HUES48 (cell line): ENCODE measurements at regions not wholly inside any gene's neighbourhood (a gene's known extent, or its start where the extent isn't known, plus 50 kb on each side); places are given as distances from the start of the nearest gene placed in this dataset.

Experiments
- H3K27ac ChIP-seq: one replicate; pipeline ENCODE4 v1.7.0; 2013; ENCODE audit warnings: low read depth, low read length, inconsistent platforms
- H3K27me3 ChIP-seq: 2 replicates; pipeline ENCODE4 v1.6.1; 2013; ENCODE audit warnings: mild to moderate bottlenecking, low read length; ENCODE audit not compliant: control insufficient read depth, insufficient read depth
- H3K36me3 ChIP-seq: 2 replicates; pipeline ENCODE4 v1.6.1; 2013; ENCODE audit warnings: low read length; ENCODE audit not compliant: control insufficient read depth, insufficient read depth
- H3K4me1 ChIP-seq: 2 replicates; pipeline ENCODE4 v1.6.1; 2013; ENCODE audit warnings: mild to moderate bottlenecking, low read length; ENCODE audit not compliant: control insufficient read depth, insufficient read depth
- H3K4me3 ChIP-seq: 2 replicates; pipeline ENCODE4 v1.5.1; 2013; ENCODE audit warnings: mild to moderate bottlenecking, low read depth, low read length
- H3K9ac ChIP-seq: 2 replicates; pipeline ENCODE4 v1.6.1; 2013; ENCODE audit warnings: mild to moderate bottlenecking, low read depth, low read length, moderate library complexity
- H3K9me3 ChIP-seq: 2 replicates; pipeline ENCODE4 v1.6.1; 2013; ENCODE audit warnings: low read length; ENCODE audit not compliant: control insufficient read depth, insufficient read depth

GRCh38 chr13:74367193-74367592 is 233.0 kb upstream of the KLF12 start:
- Histone ChIP-seq H3K4me1 (no peaks in the 10 kb centered on the region), H3K36me3 (no peaks in the 10 kb centered on the region), H3K27ac (no peak overlapping the region), H3K9me3 (no peaks in the 10 kb centered on the region), H3K27me3 (no peaks in the 10 kb centered on the region), H3K9ac (no peak overlapping the region), H3K4me3 (no peak overlapping the region)

DNA sequence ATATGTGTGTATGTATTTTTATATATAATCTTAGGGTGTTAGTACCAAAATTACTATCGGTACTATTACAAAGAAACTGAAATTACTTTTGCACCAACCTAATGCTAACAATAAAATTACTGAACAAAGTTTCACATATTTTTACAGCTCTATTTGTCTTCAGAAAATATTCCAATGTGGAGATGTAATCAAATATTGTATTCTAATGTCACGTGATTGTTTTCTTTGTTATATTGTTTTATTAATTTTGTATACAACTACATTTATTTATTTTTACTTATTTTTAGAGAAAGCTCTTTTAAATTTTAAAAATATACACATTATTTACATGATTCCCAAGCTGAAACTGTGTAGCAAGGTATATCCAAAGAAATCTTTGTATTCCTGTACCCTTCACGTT is 227.1 kb upstream of the KLF12 start:
- no peaks in the 10 kb centered on the region for H3K27me3 ChIP-seq
- no peak overlapping the region for H3K27ac ChIP-seq
- no peak overlapping the region for H3K9ac ChIP-seq
- no peaks in the 10 kb centered on the region for H3K4me1 ChIP-seq
- no peaks in the 10 kb centered on the region for H3K36me3 ChIP-seq
- no peaks in the 10 kb centered on the region for H3K9me3 ChIP-seq
- no peak overlapping the region for H3K4me3 ChIP-seq

DNA sequence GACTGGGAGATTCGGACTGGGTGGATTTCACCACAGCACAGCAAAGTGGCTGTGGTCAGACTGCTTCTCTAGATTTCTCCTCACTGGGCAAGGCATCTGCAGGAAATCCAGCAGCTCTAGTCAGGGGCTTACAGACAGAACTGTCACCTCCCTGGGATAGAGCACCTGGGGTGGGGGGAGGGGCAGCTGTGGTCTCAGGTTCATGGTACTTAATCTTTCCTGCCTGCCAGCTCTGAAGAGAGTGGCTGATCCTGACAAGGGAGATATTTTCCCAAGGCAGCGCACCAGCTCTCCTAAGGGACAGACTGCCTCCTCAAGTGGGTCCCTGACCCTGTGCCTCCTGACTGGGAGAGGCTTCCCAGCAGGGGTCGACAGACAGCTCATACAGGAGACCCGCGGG is 212.8 kb upstream of the KLF12 start:
- no peaks in the 10 kb centered on the region for H3K4me1 ChIP-seq
- H3K27me3 ChIP-seq = no peaks in the 10 kb centered on the region
- no peaks in the 10 kb centered on the region for H3K36me3 ChIP-seq
- H3K9ac ChIP-seq = no peak overlapping the region
- H3K27ac ChIP-seq = no peak overlapping the region
- no peaks in the 10 kb centered on the region for H3K9me3 ChIP-seq
- H3K4me3 ChIP-seq = no peak overlapping the region

- Histone ChIP-seq H3K27ac (no peak overlapping the region), H3K4me3 (no peak overlapping the region)
Measured at GRCh38 chr13:74338341-74338740, 204.1 kb upstream of the KLF12 start.

GRCh38 chr13:74336546-74336945 is 202.3 kb upstream of the KLF12 start:
- H3K4me1 ChIP-seq = peaks cover 7% of the 10 kb centered on the region; the same call in 1 of the 2 replicates
- H3K9ac ChIP-seq = no peak overlapping the region
- no peak overlapping the region for H3K4me3 ChIP-seq
- H3K27me3 ChIP-seq = no peaks in the 10 kb centered on the region
- no peaks in the 10 kb centered on the region for H3K36me3 ChIP-seq
- H3K9me3 ChIP-seq = no peaks in the 10 kb centered on the region
- H3K27ac ChIP-seq = no peak overlapping the region

More at GRCh38 chr13:74338341-74338740, 204.1 kb upstream of the KLF12 start:
- H3K4me1 ChIP-seq = peaks cover 7% of the 10 kb centered on the region; the same call in 1 of the 2 replicates
- H3K9me3 ChIP-seq = no peaks in the 10 kb centered on the region
- no peaks in the 10 kb centered on the region for H3K27me3 ChIP-seq
- H3K36me3 ChIP-seq = no peaks in the 10 kb centered on the region
- no peak overlapping the region for H3K9ac ChIP-seq

DNA sequence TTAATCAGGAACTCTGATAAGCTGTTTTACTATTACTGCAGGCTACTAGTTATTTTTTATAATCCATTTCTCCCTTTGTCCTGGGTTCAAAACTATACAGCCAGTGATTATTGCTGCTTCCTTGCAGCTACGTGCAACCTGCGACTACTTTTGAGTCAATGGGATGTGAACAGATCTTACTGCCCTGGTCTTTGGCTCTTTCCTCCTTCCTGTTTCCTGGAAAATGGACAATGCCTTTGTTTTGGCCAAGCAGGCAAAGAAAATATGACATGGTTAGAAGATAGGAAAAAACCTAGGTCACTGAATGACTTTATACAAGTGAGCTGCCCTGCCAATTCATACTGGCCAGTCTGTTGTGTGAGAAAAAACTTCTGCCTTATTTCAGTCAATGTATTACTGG is 201.2 kb upstream of the KLF12 start:
- Histone ChIP-seq H3K9ac (no peak overlapping the region), H3K4me1 (peaks cover 7% of the 10 kb centered on the region; the same call in 1 of the 2 replicates), H3K27me3 (no peaks in the 10 kb centered on the region), H3K27ac (no peak overlapping the region), H3K4me3 (no peak overlapping the region), H3K9me3 (no peaks in the 10 kb centered on the region), H3K36me3 (no peaks in the 10 kb centered on the region)

- no peaks in the 10 kb centered on the region for H3K27me3 ChIP-seq
- no peak overlapping the region for H3K27ac ChIP-seq
- H3K4me3 ChIP-seq = no peak overlapping the region
- no peaks in the 10 kb centered on the region for H3K4me1 ChIP-seq
- H3K9me3 ChIP-seq = no peaks in the 10 kb centered on the region
- H3K9ac ChIP-seq = no peak overlapping the region
- no peaks in the 10 kb centered on the region for H3K36me3 ChIP-seq
Measured at GRCh38 chr13:74329962-74330361, 195.8 kb upstream of the KLF12 start.

GRCh38 chr13:74325106-74325505 is 190.9 kb upstream of the KLF12 start:
- no peaks in the 10 kb centered on the region for H3K36me3 ChIP-seq
- peaks cover 3% of the 10 kb centered on the region; the same call in 1 of the 2 replicates for H3K4me1 ChIP-seq
- no peak overlapping the region for H3K9ac ChIP-seq
- H3K27me3 ChIP-seq = no peaks in the 10 kb centered on the region
- H3K4me3 ChIP-seq = no peak overlapping the region
- H3K27ac ChIP-seq = no peak overlapping the region
- no peaks in the 10 kb centered on the region for H3K9me3 ChIP-seq

DNA sequence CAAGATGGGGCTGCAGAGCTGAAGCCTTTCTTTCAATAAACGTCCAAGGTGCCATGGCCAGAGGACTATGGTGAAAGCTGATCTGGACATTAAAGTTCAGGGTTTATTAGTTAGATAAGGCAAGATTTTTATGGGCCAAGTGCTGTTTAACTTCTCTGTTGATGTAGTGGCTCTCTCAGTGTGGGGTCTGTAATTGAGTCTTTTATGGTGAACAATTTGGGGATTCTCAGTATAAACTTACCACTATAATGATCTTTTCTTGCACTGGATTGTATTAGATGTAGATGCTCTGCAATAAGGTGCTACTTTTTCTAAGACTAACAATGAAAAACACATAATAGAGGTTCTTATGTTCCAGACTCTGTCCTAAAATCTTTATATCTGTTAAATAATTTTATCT is 190.1 kb upstream of the KLF12 start:
- Histone ChIP-seq H3K36me3 (no peaks in the 10 kb centered on the region), H3K9me3 (no peaks in the 10 kb centered on the region), H3K27ac (no peak overlapping the region), H3K4me3 (no peak overlapping the region), H3K27me3 (no peaks in the 10 kb centered on the region), H3K9ac (no peak overlapping the region), H3K4me1 (peaks cover 3% of the 10 kb centered on the region; the same call in 1 of the 2 replicates)

DNA sequence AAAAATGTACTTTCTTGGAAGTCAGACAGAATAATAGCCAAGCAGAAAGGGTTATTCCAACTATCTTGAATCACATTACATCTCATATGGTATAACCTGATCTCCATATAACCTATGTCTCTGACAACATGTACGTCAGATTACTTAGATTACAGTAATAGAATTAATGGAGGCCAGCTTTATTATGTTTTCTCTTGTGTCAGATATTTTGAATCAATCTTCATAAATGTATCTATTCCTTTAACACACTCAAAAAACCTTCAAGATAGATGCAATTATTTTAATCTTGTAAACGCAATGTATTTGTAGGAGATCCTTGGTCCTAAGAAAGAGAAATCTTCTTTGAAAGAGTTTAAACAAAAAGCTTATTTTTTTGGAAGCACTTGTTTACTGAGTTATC is 188.4 kb upstream of the KLF12 start:
- peaks cover 3% of the 10 kb centered on the region; the same call in 1 of the 2 replicates for H3K4me1 ChIP-seq
- no peak overlapping the region for H3K9ac ChIP-seq
- no peak overlapping the region for H3K4me3 ChIP-seq
- no peak overlapping the region for H3K27ac ChIP-seq
- no peaks in the 10 kb centered on the region for H3K36me3 ChIP-seq
- no peaks in the 10 kb centered on the region for H3K9me3 ChIP-seq
- no peaks in the 10 kb centered on the region for H3K27me3 ChIP-seq

DNA sequence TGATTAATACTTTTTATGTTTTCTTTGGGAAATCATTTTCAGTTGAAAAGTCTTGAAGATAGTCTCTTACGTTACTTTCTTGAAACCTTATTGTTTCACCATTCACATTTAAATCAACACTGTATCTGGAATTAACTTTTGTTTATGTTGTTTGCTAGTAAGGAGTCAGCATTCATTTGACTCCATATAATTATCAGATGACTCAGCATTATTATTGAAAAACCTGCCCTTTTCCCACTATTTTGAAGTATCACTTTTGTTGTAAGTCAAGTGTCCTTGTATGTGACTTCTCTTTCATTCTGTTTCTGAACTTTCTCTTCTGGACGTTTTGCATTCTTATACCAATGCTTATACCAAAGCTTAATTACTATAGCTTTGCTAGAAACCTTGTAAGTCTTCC is 186.1 kb upstream of the KLF12 start:
- Histone ChIP-seq H3K27ac (no peak overlapping the region), H3K9ac (no peak overlapping the region), H3K4me3 (no peak overlapping the region), H3K4me1 (peaks cover 3% of the 10 kb centered on the region; the same call in 1 of the 2 replicates), H3K36me3 (no peaks in the 10 kb centered on the region), H3K27me3 (no peaks in the 10 kb centered on the region), H3K9me3 (no peaks in the 10 kb centered on the region)

DNA sequence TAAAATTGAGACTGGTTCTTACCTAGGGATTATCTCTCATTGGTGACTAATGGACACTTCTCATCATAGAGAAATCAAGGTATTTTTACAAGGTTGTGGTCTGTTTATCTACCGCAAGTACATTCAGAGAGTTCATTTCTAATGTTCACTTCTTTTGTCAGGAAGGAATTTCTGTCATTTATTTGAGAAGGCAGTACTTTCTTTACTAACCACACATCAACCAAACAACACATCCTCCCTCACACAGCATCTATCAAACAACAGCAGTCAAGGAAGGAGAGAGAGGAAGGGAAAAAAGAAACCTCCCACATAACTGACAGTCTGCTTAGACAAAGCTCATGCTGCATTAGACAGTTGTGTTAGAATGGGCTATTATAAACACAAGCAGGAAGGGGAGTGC is 182.3 kb upstream of the KLF12 start:
- Histone ChIP-seq H3K4me3 (no peak overlapping the region), H3K27me3 (no peaks in the 10 kb centered on the region), H3K4me1 (peaks cover 3% of the 10 kb centered on the region; the same call in 1 of the 2 replicates), H3K9me3 (no peaks in the 10 kb centered on the region), H3K36me3 (no peaks in the 10 kb centered on the region), H3K27ac (no peak overlapping the region), H3K9ac (no peak overlapping the region)
